Right cardiac atrium (tissue), 5 donors: ENCODE measurements at regions not wholly inside any gene's neighbourhood (a gene's known extent, or its start where the extent isn't known, plus 50 kb on each side); places are given as distances from the start of the nearest gene placed in this dataset.

Experiments
- ATAC-seq, 2 donors: fragments of 200-7000 bp; cut with Tn5 transposase; one replicate each; pipeline versions ENCODE4 v1.8.0 to v1.9.1; 2020; ENCODE audit warnings: moderate library complexity in 2 of 2, mild to moderate bottlenecking in 1 of 2
- DNase-seq, 3 donors: peaks; one replicate each; pipeline ENCODE4 v3.0.0-alpha.2; 2020
- H3K27ac ChIP-seq: one replicate; pipeline ENCODE4 v1.5.1; 2013; ENCODE audit warnings: mild to moderate bottlenecking, low read length, control low read depth, moderate library complexity
- H3K27me3 ChIP-seq: one replicate; pipeline ENCODE4 v1.6.1; 2013; ENCODE audit not compliant: control insufficient read depth, insufficient read depth
- H3K4me1 ChIP-seq: one replicate; pipeline ENCODE4 v1.6.1; 2013; ENCODE audit warnings: low read length; ENCODE audit not compliant: control insufficient read depth, insufficient read depth
- H3K4me3 ChIP-seq: one replicate; pipeline ENCODE4 v1.5.1; 2013; ENCODE audit warnings: low read length, control low read depth
- H3K9me3 ChIP-seq: one replicate; pipeline ENCODE4 v1.6.1; 2013; ENCODE audit warnings: low read length; ENCODE audit not compliant: control insufficient read depth
- WGBS: extraction: QIAGEN DNeasy Blood & Tissue Kit; methylation state at CpG from one replicate; pipeline ENCODE4 v1.1.7; 2013; 5-methylcytosine and 5-hydroxymethylcytosine counted together
- intact Hi-C, 4 donors: fragments of 100-400 bp; cut with DNase I; formaldehyde crosslinking; loops; one replicate each; pipeline versions ENCODE4 v1.11.0 to v1.14.0; 2022 to 2023
- donor health status: healthy with polysubstance abuse.
- donor health status: DM: no; HTN: yes; CAD: no.
- donor health status: DM: no; HTN: no; CAD: no.
- donor health status: DM: no; HTN: yes; CAD: no; lungs with severe emphysema.
- donor health status: DM: yes; HTN: yes; CAD: no.

DNA sequence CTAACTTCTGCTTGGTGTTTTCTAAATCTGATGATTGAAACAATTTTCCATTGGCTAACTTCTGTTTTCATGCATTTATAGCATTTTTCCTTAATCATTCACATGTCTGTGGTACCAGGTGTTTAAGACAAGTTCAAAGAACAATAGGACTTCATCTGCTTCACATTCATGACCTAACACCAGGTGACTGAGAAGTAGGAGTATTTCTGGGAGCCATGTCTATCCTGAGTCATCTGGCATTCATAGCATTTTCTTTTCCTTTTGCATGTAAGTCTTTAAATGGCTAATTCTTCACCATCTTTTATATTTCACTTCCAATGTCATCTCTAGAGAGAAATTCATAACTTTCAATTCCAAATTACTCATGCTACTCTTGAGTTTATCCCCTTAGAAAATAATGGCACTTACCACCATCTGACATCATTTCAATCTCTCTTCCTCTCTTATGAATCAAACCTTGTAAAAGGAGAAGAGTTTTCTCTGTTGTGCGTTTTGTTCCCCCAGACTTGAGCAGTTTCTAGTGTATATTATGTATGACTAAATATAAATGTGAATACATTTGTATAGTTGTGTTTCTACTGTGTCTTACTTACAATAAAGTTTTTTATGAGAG lies 1196.1 kb upstream of the CDH9 start:
- no peaks in the 10 kb centered on the region for H3K4me1 ChIP-seq
- DNase-seq (no peak), ATAC-seq (no peak)
- intact Hi-C loops, result no loop called here
- H3K9me3 ChIP-seq, result no peaks in the 10 kb centered on the region
- H3K27me3 ChIP-seq, result no peaks in the 10 kb centered on the region
- H3K27ac ChIP-seq, result no peak overlapping the region
- no peak overlapping the region for H3K4me3 ChIP-seq
- 58% methylated on average over 1 of the region's 1 CpG for WGBS

DNA sequence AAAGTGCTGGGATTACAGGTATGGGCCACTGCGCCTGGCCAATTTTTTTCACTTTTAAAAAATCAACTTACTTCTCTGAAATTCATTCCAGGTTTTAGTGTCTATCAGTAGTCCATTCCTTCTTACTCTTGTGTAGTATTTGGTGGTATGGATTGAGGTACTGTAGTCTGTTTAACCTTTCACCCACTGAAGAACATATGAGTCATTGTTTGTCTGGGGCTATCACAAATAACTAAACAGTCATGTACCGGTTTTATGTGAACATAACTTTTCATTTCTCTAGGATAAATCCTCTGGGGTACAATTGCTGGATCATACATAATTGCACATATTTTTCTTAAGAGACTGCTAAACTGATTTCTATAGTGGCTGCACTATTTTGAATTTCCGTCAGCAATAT lies 1188.0 kb upstream of the CDH9 start:
- intact Hi-C loops, result no loop called here
- 79% methylated on average over 3 of the region's 3 CpGs for WGBS
- Histone ChIP-seq H3K27ac (no peak overlapping the region), H3K4me3 (no peak overlapping the region), H3K9me3 (no peaks in the 10 kb centered on the region), H3K27me3 (no peaks in the 10 kb centered on the region), H3K4me1 (no peaks in the 10 kb centered on the region)
- ATAC-seq, result no peak
- no peak for DNase-seq

DNA sequence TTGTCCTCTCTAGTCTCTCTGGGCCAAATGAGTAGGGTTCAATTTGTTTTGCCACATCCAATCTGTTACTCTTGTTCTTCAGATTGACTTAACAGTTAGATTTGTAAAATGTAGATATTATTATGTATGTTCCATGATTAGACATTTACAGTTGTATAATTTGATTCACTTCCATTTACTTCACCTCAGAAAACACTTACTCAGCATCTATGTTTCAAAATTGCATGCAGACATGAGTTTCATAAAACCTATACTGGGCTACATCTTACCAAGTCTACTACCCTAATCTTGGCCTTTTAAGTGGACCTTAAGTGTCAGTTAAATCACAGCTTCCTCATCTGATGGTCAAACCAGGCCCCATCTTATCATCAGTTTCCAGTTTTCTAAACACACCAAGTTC lies 1181.2 kb upstream of the CDH9 start:
- DNase-seq, result no peak
- intact Hi-C loops, result no loop called here
- no peaks in the 10 kb centered on the region for H3K9me3 ChIP-seq

DNA sequence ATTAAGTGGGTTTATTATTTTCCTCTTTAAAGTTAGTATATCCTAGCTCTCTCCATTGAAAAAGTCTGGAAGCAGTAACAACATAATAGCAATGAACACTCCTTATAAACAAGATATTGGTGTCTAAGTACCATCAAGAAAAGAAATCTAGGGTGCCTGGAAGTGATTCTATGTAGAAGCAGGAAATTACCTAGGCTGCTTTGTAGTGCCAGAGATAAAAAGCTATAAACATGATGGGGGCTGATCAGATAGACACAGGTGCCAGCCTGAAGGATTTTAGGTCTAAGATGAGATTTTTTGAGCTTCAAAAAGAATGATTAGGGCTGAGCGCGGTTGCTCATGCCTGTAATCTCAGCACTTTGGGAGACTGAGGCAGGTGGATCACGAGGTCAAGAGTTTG lies 1179.3 kb upstream of the CDH9 start:
- Histone ChIP-seq H3K27ac (no peak overlapping the region), H3K9me3 (no peaks in the 10 kb centered on the region), H3K27me3 (no peaks in the 10 kb centered on the region), H3K4me3 (no peak overlapping the region), H3K4me1 (no peaks in the 10 kb centered on the region)
- ATAC-seq, result no peak
- WGBS, result 85% methylated on average over 3 of the region's 3 CpGs
- intact Hi-C loops, result no loop called here
- DNase-seq, result no peak

More for the DNA sequence above, 1181.2 kb upstream of the CDH9 start:
- no peak for ATAC-seq
- Histone ChIP-seq H3K27ac (no peak overlapping the region), H3K4me3 (no peak overlapping the region), H3K4me1 (no peaks in the 10 kb centered on the region), H3K27me3 (no peaks in the 10 kb centered on the region)

DNA sequence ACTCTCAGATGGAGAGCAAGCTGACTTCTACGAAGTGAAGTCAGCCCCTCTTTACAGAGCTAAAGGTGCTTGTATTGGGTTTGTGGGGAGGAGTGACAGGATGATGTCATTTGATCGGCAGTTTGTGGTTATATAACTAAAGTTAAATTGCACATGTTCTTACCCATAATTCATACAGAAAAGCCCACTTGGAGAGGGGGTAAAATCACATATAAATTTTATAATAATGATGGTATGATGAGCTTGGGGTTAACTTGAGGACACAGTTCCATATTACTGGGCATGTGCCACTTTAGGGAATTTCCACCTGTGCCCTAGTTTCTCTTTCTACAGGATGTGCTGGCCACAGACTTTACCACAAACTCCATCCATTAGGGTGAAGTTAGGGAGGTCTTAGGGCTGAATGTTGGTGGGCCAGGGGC lies 1178.6 kb upstream of the CDH9 start:
- ATAC-seq (no peak), DNase-seq (no peak)
- H3K27ac ChIP-seq, result no peak overlapping the region
- 76% methylated on average over 2 of the region's 2 CpGs for WGBS
- no peak overlapping the region for H3K4me3 ChIP-seq
- no peaks in the 10 kb centered on the region for H3K4me1 ChIP-seq
- H3K9me3 ChIP-seq, result no peaks in the 10 kb centered on the region
- intact Hi-C loops, result no loop called here
- no peaks in the 10 kb centered on the region for H3K27me3 ChIP-seq

DNA sequence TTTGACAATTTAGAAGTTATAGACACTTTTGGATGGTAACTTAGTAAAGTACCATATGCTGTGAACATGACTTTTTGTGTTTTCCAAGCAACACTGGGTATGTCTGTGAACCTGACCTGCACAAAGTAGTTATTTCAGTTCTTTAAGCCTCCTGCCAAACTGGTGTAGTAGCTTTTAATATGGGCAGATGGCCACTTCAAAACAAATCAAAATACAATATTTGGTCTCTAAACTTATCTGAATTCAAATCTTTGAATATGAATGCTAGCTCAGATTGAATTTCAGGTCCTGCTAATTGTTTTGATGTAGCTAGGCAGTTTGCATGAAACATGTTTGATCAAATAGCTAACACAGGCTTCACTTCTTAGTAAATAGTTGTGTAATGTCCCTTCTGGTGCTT lies 1176.7 kb upstream of the CDH9 start:
- H3K27ac ChIP-seq, result no peak overlapping the region
- no peak overlapping the region for H3K4me3 ChIP-seq
- no peaks in the 10 kb centered on the region for H3K4me1 ChIP-seq
- ATAC-seq (no peak), DNase-seq (no peak)
- intact Hi-C loops, result no loop called here
- no peaks in the 10 kb centered on the region for H3K9me3 ChIP-seq
- H3K27me3 ChIP-seq, result no peaks in the 10 kb centered on the region

DNA sequence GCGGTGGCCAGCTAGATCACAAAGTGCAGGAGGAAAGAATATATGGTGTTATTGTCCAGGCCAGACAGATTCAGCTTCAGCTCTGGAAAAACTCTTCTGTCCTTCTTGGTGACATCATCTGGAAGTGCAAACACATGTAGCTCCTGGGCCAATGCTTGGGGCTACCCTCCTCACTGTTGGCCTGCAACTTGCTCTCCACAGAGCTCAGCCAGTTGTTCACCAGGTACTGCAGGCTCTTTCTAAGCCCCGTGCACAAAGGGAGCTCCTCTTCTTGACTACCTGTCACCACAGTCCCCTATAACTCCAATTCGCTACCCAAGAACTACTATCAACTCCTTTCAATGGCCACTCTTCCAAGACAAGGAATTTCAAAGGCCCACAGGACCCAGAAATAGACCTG lies 1175.9 kb upstream of the CDH9 start:
- DNase-seq (no peak), ATAC-seq (no peak)
- Histone ChIP-seq H3K9me3 (no peaks in the 10 kb centered on the region), H3K4me1 (no peaks in the 10 kb centered on the region), H3K27ac (no peak overlapping the region), H3K27me3 (no peaks in the 10 kb centered on the region), H3K4me3 (no peak overlapping the region)
- 75% methylated on average over 3 of the region's 3 CpGs for WGBS
- intact Hi-C loops, result no loop called here

DNA sequence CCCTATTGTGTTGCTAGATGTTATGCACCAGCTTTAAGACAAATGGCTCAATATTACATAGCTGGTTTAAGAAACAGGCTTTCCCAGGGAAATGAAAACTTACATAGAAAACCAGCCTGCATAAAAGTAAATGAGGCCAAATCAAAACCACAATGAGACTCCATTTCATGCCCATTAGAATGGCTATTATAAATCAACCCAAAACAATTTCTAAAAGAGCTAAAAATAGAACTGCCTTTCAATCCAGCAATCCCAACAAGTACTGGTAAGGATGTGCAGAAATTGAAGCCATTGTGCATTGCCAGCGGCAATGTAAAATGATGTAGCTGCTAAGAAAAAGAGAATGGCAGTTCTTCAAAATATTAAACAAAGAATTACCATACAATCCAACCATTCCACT lies 1170.0 kb upstream of the CDH9 start:
- intact Hi-C loops, result no loop called here
- Histone ChIP-seq H3K27me3 (no peaks in the 10 kb centered on the region), H3K9me3 (peaks cover 3% of the 10 kb centered on the region), H3K4me1 (no peaks in the 10 kb centered on the region), H3K27ac (no peak overlapping the region), H3K4me3 (no peak overlapping the region)
- no peak for ATAC-seq
- WGBS, result 89% methylated on average over 1 of the region's 1 CpG
- DNase-seq, result no peak

DNA sequence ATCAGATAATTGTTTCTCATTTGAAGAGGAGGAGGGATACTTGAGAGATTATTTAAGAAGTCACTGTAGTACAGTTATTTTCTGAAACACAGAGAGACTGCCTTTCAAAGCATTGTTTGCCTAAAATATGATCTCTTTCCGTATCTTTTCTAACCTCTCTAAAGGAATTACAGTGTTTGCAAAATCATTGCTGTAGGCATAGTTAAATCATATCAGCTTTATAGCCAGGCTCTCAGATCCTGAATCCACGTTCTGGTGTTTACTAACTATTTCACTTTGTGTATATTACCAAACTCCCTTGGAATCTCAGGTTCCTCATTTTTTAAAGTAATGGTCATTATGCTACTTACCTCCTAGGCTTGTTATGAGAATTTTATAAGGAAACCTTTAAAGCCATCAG lies 1151.6 kb upstream of the CDH9 start:
- Histone ChIP-seq H3K4me3 (no peak overlapping the region), H3K27me3 (no peaks in the 10 kb centered on the region), H3K27ac (no peak overlapping the region), H3K9me3 (no peaks in the 10 kb centered on the region), H3K4me1 (no peaks in the 10 kb centered on the region)
- intact Hi-C loops, result no loop called here
- DNase-seq (no peak), ATAC-seq (no peak)
- WGBS, result 44% methylated on average over 2 of the region's 2 CpGs

DNA sequence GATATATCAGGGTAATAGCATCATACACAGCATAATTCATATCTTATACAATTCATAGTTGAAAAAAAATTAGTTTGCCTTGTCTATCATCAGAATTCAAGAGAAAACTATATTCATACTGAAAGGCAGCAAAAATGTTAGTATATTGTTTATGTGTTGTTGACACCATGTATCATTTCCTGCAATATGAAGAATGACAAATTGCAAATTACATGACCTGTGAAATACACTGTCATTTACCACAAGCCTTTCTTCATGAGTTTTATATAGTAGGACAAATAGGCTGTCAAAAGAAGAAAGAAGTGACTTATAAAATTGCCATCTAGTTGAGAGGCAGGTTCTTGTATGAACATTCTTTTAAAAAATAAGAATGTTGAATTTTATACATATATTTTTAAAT lies 1136.3 kb upstream of the CDH9 start:
- no peak overlapping the region for H3K4me3 ChIP-seq

DNA sequence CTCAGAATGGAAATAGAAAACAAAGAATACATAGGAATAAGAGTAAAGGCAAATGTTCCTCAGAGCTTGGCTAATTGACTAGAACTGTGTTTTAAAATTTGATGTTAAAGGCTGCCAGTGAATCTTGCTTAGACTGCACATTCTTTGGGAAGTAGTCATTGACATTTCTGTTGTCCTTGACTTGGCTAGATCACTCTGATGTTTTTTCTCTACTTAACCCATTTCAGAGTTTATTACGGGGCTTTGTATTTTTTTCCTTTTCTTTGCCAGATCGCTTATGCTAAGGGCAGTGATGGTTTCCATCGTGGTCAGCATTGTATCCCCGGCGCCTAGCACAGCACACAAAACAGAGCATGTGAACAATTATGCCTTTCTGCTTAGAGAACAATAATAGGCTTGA lies 1126.7 kb upstream of the CDH9 start:
- Histone ChIP-seq H3K4me3 (no peak overlapping the region), H3K9me3 (no peaks in the 10 kb centered on the region), H3K4me1 (no peaks in the 10 kb centered on the region), H3K27ac (no peak overlapping the region), H3K27me3 (no peaks in the 10 kb centered on the region)
- ATAC-seq (no peak), DNase-seq (no peak)
- 47% methylated on average over 5 of the region's 5 CpGs for WGBS
- intact Hi-C loops, result no loop called here

More for the DNA sequence above, 1136.3 kb upstream of the CDH9 start:
- no peak for ATAC-seq
- Histone ChIP-seq H3K9me3 (peaks cover 5% of the 10 kb centered on the region), H3K27me3 (no peaks in the 10 kb centered on the region), H3K4me1 (no peaks in the 10 kb centered on the region), H3K27ac (no peak overlapping the region)
- no peak for DNase-seq
- intact Hi-C loops, result no loop called here

DNA sequence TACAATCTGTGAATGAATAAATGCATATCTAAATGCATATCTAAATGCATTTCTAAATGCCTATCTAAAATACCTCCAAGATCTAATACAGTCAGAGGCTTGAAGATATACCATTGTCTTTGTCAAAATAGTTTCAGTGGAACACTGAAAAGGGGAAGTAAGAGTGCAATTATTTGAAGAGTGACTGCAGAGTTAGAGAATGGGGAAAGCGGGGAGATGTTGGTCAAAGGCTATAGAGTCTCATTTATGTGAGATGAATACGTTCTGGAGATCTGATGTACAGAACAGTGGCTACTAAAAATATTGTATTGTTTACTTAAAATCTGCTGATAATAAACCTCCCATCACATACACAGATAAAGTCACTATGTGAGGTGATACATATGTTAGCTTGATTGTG lies 1126.2 kb upstream of the CDH9 start:
- WGBS, result 65% methylated on average over 2 of the region's 2 CpGs
- no peak for ATAC-seq

More for the DNA sequence above, 1126.2 kb upstream of the CDH9 start:
- intact Hi-C loops, result no loop called here
- H3K4me1 ChIP-seq, result no peaks in the 10 kb centered on the region
- H3K4me3 ChIP-seq, result no peak overlapping the region
- no peak for DNase-seq
- H3K27ac ChIP-seq, result no peak overlapping the region
- H3K27me3 ChIP-seq, result no peaks in the 10 kb centered on the region
- no peaks in the 10 kb centered on the region for H3K9me3 ChIP-seq
